CD4-positive, CD25-positive, alpha-beta regulatory T cell (primary cell): ENCODE measurements at regions not wholly inside any gene's neighbourhood (a gene's known extent, or its start where the extent isn't known, plus 50 kb on each side); places are given as distances from the start of the nearest gene placed in this dataset.

Source experiments
- ATAC-seq, 2 donors: fragments of 150-1000 bp; cut with Tn5 transposase; one replicate each; pipeline ENCODE4 v1.10.0; 2021; ENCODE audit warnings: low read depth in 2 of 2, moderate number of reproducible peaks in 2 of 2, moderate library complexity in 1 of 2
- DNase-seq, 3 donors: peaks; one replicate each; pipeline versions ENCODE4 v3.0.0 to v3.0.0-alpha.2; 2012 to 2022; ENCODE audit warnings: mixed read lengths in 1 of 3
- H3K27ac ChIP-seq: one replicate; pipeline ENCODE4 v1.7.0; 2013; ENCODE audit warnings: mild to moderate bottlenecking, low read length; ENCODE audit not compliant: insufficient read depth, poor library complexity, severe bottlenecking
- H3K27me3 ChIP-seq: one replicate; pipeline ENCODE4 v1.7.0; 2013; ENCODE audit warnings: low read length; ENCODE audit not compliant: control insufficient read depth, insufficient read depth
- H3K36me3 ChIP-seq: one replicate; pipeline ENCODE4 v1.7.0; 2013; ENCODE audit warnings: mild to moderate bottlenecking, low read length, moderate library complexity; ENCODE audit not compliant: control insufficient read depth, insufficient read depth
- H3K4me1 ChIP-seq: 2 replicates; pipeline ENCODE4 v1.7.0; 2013; ENCODE audit warnings: mild to moderate bottlenecking, low read length; ENCODE audit not compliant: insufficient read depth, control insufficient read depth, poor library complexity, severe bottlenecking
- H3K4me3 ChIP-seq: one replicate; pipeline ENCODE4 v1.7.0; 2013; ENCODE audit warnings: low read depth, mild to moderate bottlenecking, low read length, moderate library complexity
- H3K9me3 ChIP-seq, 2 experiments: 1 replicate in 1 of 2; 2 replicates in 1 of 2; pipeline ENCODE4 v1.7.0; 2013; ENCODE audit warnings: low read length in 2 of 2, mild to moderate bottlenecking in 1 of 2, moderate library complexity in 1 of 2; ENCODE audit not compliant: control insufficient read depth in 2 of 2
- H3K27ac Mint-ChIP-seq, 3 donors: one replicate each; pipeline ENCODE4 v1.8.0; 2020 to 2022; ENCODE audit warnings: mild to moderate bottlenecking in 3 of 3, mixed read lengths in 3 of 3, moderate library complexity in 2 of 3
- H3K27me3 Mint-ChIP-seq: one replicate; pipeline ENCODE4 v1.8.0; 2022; ENCODE audit warnings: mild to moderate bottlenecking, mixed read lengths
- H3K36me3 Mint-ChIP-seq: one replicate; pipeline ENCODE4 v1.8.0; 2020; ENCODE audit warnings: mixed read lengths
- H3K4me1 Mint-ChIP-seq, 4 donors: one replicate each; pipeline ENCODE4 v1.8.0; 2020 to 2022; ENCODE audit warnings: mixed read lengths in 4 of 4, mild to moderate bottlenecking in 1 of 4
- H3K4me3 Mint-ChIP-seq, 4 donors: one replicate each; pipeline ENCODE4 v1.8.0; 2020 to 2022; ENCODE audit warnings: mild to moderate bottlenecking in 4 of 4, mixed read lengths in 4 of 4, moderate library complexity in 3 of 4
- H3K9me3 Mint-ChIP-seq, 7 donors: one replicate each; pipeline ENCODE4 v1.8.0; 2020 to 2022; ENCODE audit warnings: mixed read lengths in 7 of 7, mild to moderate bottlenecking in 3 of 7, moderate library complexity in 2 of 7

DNA sequence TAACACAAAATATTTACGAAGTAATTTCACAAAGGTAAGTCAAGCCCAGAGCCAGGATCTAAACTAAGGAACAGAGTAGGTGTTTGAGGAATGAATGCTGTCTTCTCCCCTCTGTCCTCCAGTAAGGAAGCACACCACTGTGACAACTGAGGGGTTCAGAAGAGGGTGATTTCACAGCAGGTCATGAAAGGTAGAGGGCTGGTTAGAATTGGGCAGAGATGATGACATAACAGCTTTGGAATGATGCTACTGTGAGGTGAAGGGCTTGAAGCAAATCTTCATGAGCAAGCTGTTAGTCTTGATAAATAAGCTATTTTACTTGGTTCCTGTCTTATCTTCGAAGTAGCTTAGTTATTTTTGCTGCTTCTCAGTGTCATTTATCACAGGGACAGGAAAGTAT lies 498.6 kb downstream of the FGF9 start:
- peaks cover 0 to 1% (median 0%) of the 10 kb centered on the region in 7 donors for H3K9me3 Mint-ChIP-seq
- peaks cover 0 to 6% (median 0%) of the 10 kb centered on the region in 4 donors for H3K4me1 Mint-ChIP-seq
- H3K4me3 Mint-ChIP-seq: no peak overlapping the region
- Histone ChIP-seq H3K4me1 (no peaks in the 10 kb centered on the region), H3K36me3 (no peaks in the 10 kb centered on the region), H3K27ac (no peak overlapping the region), H3K4me3 (no peak overlapping the region), H3K9me3 (no peaks in the 10 kb centered on the region), H3K27me3 (peaks cover 2% of the 10 kb centered on the region)
- H3K27ac Mint-ChIP-seq: no peak overlapping the region
- no peaks in the 10 kb centered on the region for H3K27me3 Mint-ChIP-seq
- DNase-seq (no peak), ATAC-seq (no peak)
- no peaks in the 10 kb centered on the region for H3K36me3 Mint-ChIP-seq

- H3K27ac ChIP-seq: no peak overlapping the region
- H3K36me3 Mint-ChIP-seq: no peaks in the 10 kb centered on the region
- no peaks in the 10 kb centered on the region for H3K27me3 Mint-ChIP-seq
- H3K27me3 ChIP-seq: no peaks in the 10 kb centered on the region
- no peaks in the 10 kb centered on the region for H3K36me3 ChIP-seq
- peaks cover 0 to 4% (median 0%) of the 10 kb centered on the region in 7 donors for H3K9me3 Mint-ChIP-seq
- no peak for ATAC-seq
- H3K4me1 Mint-ChIP-seq: peaks cover 0 to 4% (median 0%) of the 10 kb centered on the region in 4 donors
- no peak overlapping the region for H3K4me3 ChIP-seq
- no peaks in the 10 kb centered on the region for H3K4me1 ChIP-seq
- no peaks in the 10 kb centered on the region for H3K9me3 ChIP-seq
- no peak overlapping the region for H3K4me3 Mint-ChIP-seq
- no peak overlapping the region for H3K27ac Mint-ChIP-seq
- no peak for DNase-seq
These were observed 502.7 kb downstream of the FGF9 start for GRCh38 chr13:22173610-22174009.

GRCh38 chr13:22175241-22175640 lies 504.4 kb downstream of the FGF9 start:
- Histone ChIP-seq H3K9me3 (no peaks in the 10 kb centered on the region), H3K27me3 (no peaks in the 10 kb centered on the region), H3K36me3 (no peaks in the 10 kb centered on the region), H3K27ac (no peak overlapping the region), H3K4me3 (no peak overlapping the region), H3K4me1 (no peaks in the 10 kb centered on the region)
- Mint-ChIP-seq H3K36me3 (no peaks in the 10 kb centered on the region), H3K27me3 (no peaks in the 10 kb centered on the region), H3K4me3 (no peak overlapping the region), H3K27ac (no peak overlapping the region), H3K4me1 (peaks cover 0 to 4% (median 0%) of the 10 kb centered on the region in 4 donors), H3K9me3 (peaks cover 0 to 3% (median 0%) of the 10 kb centered on the region in 7 donors)
- DNase-seq (no peak), ATAC-seq (no peak)

DNA sequence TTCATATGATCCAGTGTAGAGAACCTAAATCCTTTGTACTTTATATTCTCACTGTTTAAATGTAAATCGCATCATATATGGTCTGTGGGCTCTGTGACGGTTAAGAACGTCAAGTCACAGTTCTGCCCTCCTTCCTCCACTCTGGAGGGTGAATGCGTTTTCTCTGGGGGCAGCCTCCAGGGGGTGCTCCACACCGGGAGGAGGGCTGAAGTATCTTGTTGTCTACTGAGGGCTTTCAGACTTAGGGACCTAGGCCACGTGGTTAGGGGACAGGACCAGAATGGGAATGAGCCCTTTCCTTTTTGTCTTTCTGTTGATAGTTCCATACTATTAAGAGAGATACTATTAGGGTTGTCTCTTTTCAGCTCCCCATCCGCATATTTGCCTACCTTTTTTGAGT lies 504.9 kb downstream of the FGF9 start:
- ATAC-seq (no peak), DNase-seq (no peak)
- Mint-ChIP-seq H3K27me3 (no peaks in the 10 kb centered on the region), H3K9me3 (peaks cover 0 to 3% (median 0%) of the 10 kb centered on the region in 7 donors), H3K27ac (no peak overlapping the region), H3K4me1 (peaks cover 0 to 4% (median 0%) of the 10 kb centered on the region in 4 donors), H3K4me3 (no peak overlapping the region), H3K36me3 (no peaks in the 10 kb centered on the region)
- H3K36me3 ChIP-seq: no peaks in the 10 kb centered on the region
- no peak overlapping the region for H3K27ac ChIP-seq
- no peaks in the 10 kb centered on the region for H3K9me3 ChIP-seq
- H3K27me3 ChIP-seq: no peaks in the 10 kb centered on the region
- no peak overlapping the region for H3K4me3 ChIP-seq
- no peaks in the 10 kb centered on the region for H3K4me1 ChIP-seq

- Mint-ChIP-seq H3K4me3 (no peak overlapping the region), H3K36me3 (no peaks in the 10 kb centered on the region), H3K9me3 (peaks cover 0 to 3% (median 0%) of the 10 kb centered on the region in 7 donors), H3K4me1 (peaks cover 0 to 4% (median 0%) of the 10 kb centered on the region in 4 donors), H3K27me3 (no peaks in the 10 kb centered on the region), H3K27ac (peak overlapping the region in 2 of 3 donors; percentile 2 to 7)
- ATAC-seq: no peak
- no peak for DNase-seq
- Histone ChIP-seq H3K27me3 (no peaks in the 10 kb centered on the region), H3K4me1 (no peaks in the 10 kb centered on the region), H3K9me3 (no peaks in the 10 kb centered on the region), H3K27ac (no peak overlapping the region), H3K4me3 (no peak overlapping the region), H3K36me3 (no peaks in the 10 kb centered on the region)
These were observed 506.2 kb downstream of the FGF9 start for GRCh38 chr13:22176968-22177520.

GRCh38 chr13:22178878-22179277 lies 508.0 kb downstream of the FGF9 start:
- DNase-seq (no peak), ATAC-seq (no peak)
- H3K4me3 ChIP-seq: no peak overlapping the region
- H3K9me3 ChIP-seq: no peaks in the 10 kb centered on the region
- H3K4me3 Mint-ChIP-seq: no peak overlapping the region
- H3K27me3 Mint-ChIP-seq: no peaks in the 10 kb centered on the region
- peaks cover 0 to 4% (median 0%) of the 10 kb centered on the region in 4 donors for H3K4me1 Mint-ChIP-seq
- no peaks in the 10 kb centered on the region for H3K4me1 ChIP-seq
- H3K27ac Mint-ChIP-seq: no peak overlapping the region
- no peak overlapping the region for H3K27ac ChIP-seq
- H3K27me3 ChIP-seq: no peaks in the 10 kb centered on the region
- H3K36me3 ChIP-seq: no peaks in the 10 kb centered on the region
- peaks cover 0 to 7% (median 2%) of the 10 kb centered on the region in 7 donors for H3K9me3 Mint-ChIP-seq
- H3K36me3 Mint-ChIP-seq: no peaks in the 10 kb centered on the region

GRCh38 chr13:22187329-22187728 lies 516.5 kb downstream of the FGF9 start:
- no peaks in the 10 kb centered on the region for H3K36me3 Mint-ChIP-seq
- Histone ChIP-seq H3K27me3 (no peaks in the 10 kb centered on the region), H3K4me1 (no peaks in the 10 kb centered on the region), H3K4me3 (no peak overlapping the region), H3K27ac (no peak overlapping the region), H3K36me3 (no peaks in the 10 kb centered on the region), H3K9me3 (no peaks in the 10 kb centered on the region)
- no peaks in the 10 kb centered on the region for H3K27me3 Mint-ChIP-seq
- ATAC-seq: no peak
- H3K9me3 Mint-ChIP-seq: peaks cover 0 to 9% (median 2%) of the 10 kb centered on the region in 7 donors
- no peak overlapping the region for H3K27ac Mint-ChIP-seq
- no peak overlapping the region for H3K4me3 Mint-ChIP-seq
- H3K4me1 Mint-ChIP-seq: peaks cover 0 to 4% (median 0%) of the 10 kb centered on the region in 4 donors
- DNase-seq: no peak
